Medulla oblongata (tissue), 1 donor: ENCODE measurements at regions not wholly inside any gene's neighbourhood (a gene's known extent, or its start where the extent isn't known, plus 50 kb on each side); places are given as distances from the start of the nearest gene placed in this dataset.

Source experiments
- DNase-seq: peaks from one replicate; pipeline ENCODE4 v3.0.0-alpha.2; 2015; ENCODE audit errors: extremely low spot score

- DNase-seq, result no peak
Measured at GRCh38 chr5:35365758-35366157, 135.5 kb upstream of the PRLR start.

DNA sequence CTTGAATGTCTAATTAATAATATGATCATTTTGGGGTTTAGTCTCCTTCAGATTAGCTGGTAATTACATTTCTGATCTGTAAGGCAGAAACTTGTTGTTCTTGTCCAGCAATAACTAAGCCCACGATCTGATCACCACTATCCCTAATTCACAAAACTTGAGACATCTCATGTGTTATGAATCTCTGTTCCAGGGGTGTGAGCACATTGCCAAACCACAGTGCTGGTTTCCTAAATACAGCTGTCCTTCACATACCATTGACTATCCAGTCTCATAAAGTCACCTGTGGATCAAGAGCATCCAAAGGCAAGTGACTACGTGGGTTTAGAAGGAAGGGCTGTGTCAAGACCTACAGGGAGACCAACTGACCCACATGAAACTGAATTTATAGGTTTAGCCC is 134.1 kb upstream of the PRLR start:
- no peak for DNase-seq

GRCh38 chr5:35363387-35363965 is 133.2 kb upstream of the PRLR start:
- DNase-seq, result no peak

GRCh38 chr5:35362772-35363171 is 132.5 kb upstream of the PRLR start:
- no peak for DNase-seq

GRCh38 chr5:35360671-35361070 is 130.4 kb upstream of the PRLR start:
- DNase-seq, result no peak

DNA sequence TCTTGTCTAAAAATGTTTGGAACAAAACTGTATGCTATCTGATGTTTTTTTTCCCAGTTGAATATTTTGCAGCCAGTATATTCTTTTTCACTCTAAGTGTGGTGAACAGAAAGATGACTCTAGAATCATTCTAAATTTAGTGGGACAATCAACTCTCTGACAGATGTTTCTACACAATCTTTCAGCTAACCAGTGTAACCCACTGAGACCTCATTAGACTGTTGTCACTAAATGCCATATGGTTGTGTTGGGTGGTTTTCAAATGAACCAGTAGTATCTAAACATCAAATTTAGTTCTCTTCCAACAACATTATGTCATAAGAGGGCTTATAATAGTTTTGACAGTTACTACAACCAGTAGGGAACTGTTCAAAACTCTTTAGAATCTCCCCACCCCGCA is 129.6 kb upstream of the PRLR start:
- DNase-seq, result no peak

- DNase-seq, result no peak
Measured at GRCh38 chr5:35357973-35358372, 127.7 kb upstream of the PRLR start.

DNA sequence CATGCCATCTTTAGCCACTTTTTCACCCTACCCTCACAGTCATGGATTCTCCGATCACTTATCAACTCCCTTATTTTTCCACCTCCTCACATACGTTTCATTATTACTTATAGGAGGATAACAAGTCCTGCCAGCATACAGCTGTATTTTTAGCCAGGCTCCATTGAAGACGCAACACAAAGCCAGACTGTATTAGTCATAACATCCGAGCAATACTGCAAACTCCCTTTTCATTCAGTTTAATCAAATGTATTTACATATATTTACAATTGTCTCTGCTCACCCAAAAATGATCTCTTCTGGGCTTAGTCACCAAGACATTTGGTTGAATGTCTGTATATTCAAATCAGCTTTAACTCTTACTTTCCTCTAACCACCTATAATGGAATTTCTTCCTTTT is 126.4 kb upstream of the PRLR start:
- no peak for DNase-seq

GRCh38 chr5:35354751-35355150 is 124.5 kb upstream of the PRLR start:
- DNase-seq, result no peak

DNA sequence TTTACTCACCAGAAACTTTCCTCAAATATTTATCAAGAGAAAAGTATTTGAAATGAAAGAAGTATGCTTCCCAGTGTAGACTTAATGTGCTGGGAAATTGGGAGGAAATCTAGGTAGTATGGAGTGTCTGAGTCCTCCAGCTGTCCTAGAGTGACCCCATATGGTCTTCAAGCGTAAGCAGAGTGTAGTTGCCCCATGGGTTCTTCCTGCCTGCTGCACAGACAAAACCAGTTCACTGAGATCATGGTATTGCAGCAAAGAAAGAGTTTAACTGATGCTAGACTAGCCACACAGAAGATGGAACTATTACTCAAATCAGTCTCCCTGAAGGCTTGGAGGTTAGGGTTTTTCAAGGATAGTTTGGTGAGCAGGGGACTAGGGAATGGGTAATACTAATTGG is 114.9 kb upstream of the PRLR start:
- DNase-seq, result no peak

DNA sequence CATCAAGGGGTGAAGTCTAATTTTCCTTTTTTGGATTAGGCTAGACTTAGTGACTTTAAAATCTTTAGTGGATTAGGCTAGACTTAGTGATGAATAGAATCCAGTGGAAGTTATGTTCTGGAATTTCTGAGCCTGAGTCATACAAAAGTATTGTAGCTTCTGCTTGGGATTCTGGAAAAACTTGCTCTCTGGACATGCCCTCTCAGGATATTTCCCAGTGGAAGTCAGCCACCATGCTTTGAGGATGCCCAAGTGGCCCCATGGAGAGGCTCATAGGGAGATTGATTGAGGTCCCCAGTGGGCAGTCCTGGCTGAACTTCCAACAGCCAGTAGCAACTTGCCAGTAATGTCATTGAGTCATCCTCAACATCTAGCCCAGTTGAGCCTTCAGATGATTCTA is 112.4 kb upstream of the PRLR start:
- DNase-seq, result no peak

- DNase-seq, result no peak
Measured at GRCh38 chr5:35341189-35341588, 110.9 kb upstream of the PRLR start.

DNA sequence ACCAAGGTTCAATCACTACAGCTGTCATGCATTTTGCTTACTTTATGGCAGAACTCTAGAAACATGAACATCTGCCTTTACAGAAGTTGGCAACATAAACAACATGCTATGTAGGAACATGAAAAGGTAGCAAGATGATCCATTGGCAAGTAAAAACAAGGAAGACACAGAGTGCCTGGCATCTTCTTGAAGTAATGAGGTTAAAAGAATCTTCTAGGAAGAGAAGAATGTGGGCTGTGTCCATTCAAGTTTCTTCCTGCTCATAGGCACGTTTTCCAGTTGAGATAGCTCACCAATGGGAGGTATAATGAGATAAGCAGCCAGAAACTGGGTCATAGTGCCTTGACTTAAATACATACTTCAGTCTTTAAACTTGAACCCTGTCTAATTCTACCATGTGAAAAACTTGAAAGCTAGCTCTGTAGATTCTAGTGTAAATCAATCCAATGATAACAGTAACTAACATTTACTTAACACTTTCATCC is 109.4 kb upstream of the PRLR start:
- DNase-seq, result no peak

GRCh38 chr5:35339006-35339405 is 108.7 kb upstream of the PRLR start:
- DNase-seq, result no peak

DNA sequence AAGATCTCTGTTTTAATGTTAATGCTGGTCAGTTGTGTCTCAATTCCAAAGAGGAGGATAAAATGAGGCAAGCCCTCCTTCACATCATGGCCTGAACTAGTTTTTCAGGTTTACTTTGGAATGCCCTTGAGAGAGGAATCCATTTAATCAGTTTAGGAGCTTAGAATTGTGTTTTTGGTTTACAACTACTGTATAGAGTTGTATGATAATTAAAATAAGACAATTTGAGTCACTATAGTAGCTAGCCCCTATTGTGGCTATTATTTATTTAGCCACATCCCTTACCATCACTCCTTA is 107.8 kb upstream of the PRLR start:
- no peak for DNase-seq

DNA sequence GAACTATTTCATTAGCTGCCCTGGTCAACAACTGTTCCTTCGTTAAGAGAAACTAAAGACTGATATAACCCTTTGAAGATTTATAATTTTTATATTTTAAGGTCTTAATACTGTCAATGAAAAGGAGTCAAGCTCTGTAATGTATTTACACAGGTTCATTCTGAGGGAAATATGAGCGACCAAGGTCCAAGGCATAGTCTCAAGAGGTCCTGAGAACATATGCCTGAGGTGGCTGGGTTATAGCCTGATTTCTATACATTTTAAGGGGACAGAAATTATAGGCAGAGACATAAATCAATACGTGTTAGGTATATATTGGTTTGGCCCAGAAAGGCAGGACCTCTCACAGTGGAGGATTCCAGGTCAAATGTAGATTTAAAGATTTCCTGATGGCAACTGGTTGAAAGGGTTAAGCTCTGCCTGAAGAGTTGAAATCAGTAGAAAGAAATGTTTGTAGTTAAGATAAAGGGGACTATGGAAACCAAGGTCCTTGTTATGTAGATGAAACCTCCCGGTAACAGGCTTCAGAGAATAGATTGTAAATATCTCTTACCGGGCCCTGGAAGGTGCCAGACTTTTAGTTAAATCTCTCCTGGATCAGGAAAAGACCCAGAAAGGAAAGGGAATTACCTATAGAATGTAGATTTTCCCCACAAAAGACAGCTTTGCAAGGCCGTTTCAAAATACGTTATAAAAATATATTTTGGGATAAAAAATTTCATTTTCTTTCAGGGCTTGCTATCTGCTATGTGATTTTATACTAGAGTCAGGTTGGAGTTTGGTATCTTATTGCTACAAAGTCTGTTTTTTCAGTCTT is 107.3 kb upstream of the PRLR start:
- DNase-seq, result no peak

- DNase-seq, result no peak
Measured at GRCh38 chr5:35336230-35336629, 105.9 kb upstream of the PRLR start.

GRCh38 chr5:35335752-35336151 is 105.5 kb upstream of the PRLR start:
- no peak for DNase-seq

DNA sequence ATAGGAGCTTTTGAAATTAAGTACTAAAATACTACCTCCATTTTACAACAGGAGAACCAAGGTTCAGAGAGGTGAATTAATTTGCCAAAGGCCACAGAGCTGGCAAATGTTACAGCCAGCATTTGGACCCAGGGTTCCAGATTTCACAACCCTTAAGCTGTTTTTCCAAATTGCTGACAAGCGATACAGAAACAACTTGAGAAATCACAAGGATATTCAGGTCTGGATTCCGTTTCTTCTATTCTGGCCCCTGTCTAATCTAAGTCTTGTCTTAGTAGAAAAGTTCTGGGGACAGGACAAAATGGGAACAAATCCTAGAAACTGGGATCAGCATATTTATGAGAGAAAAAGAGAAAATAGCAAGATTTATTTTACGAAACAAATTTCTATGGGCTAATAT is 103.1 kb upstream of the PRLR start:
- DNase-seq, result no peak

GRCh38 chr5:35331956-35332950 is 102.0 kb upstream of the PRLR start:
- no peak for DNase-seq

- DNase-seq, result no peak
Measured at GRCh38 chr5:35325836-35326235, 95.5 kb upstream of the PRLR start.

GRCh38 chr5:35324679-35325078 is 94.4 kb upstream of the PRLR start:
- DNase-seq, result no peak

GRCh38 chr5:35324201-35324600 is 93.9 kb upstream of the PRLR start:
- DNase-seq, result no peak
